KMS-11 (cell line): ENCODE measurements at regions not wholly inside any gene's neighbourhood (a gene's known extent, or its start where the extent isn't known, plus 50 kb on each side); places are given as distances from the start of the nearest gene placed in this dataset.

Source experiments
- H2AFZ ChIP-seq: fragments of 200-600 bp; sonication (generic); 2 replicates; pipeline ENCODE4 v1.6.1; 2016; ENCODE audit warnings: antibody characterized with exemption, mixed run types, low read depth
- H3K27ac ChIP-seq: fragments of 200-600 bp; sonication (generic); 2 replicates; pipeline ENCODE4 v1.6.1; 2016; ENCODE audit warnings: mild to moderate bottlenecking, mixed run types
- H3K27me3 ChIP-seq: fragments of 200-600 bp; sonication (generic); 2 replicates; pipeline ENCODE4 v1.6.1; 2017; ENCODE audit warnings: mild to moderate bottlenecking, low read depth, mixed run types, moderate library complexity; ENCODE audit not compliant: insufficient read depth
- H3K36me3 ChIP-seq: fragments of 200-600 bp; sonication (generic); 2 replicates; pipeline ENCODE4 v1.6.1; 2017; ENCODE audit warnings: mild to moderate bottlenecking, mixed run types; ENCODE audit not compliant: insufficient read depth
- H3K4me1 ChIP-seq: fragments of 200-600 bp; sonication (generic); 2 replicates; pipeline ENCODE4 v1.6.1; 2016; ENCODE audit warnings: mild to moderate bottlenecking, low read depth, mixed run types; ENCODE audit not compliant: poor library complexity, severe bottlenecking
- H3K4me2 ChIP-seq: fragments of 200-600 bp; sonication (generic); 2 replicates; pipeline ENCODE4 v1.7.0; 2016; ENCODE audit warnings: mild to moderate bottlenecking, mixed run types
- H3K4me3 ChIP-seq: fragments of 200-600 bp; sonication (generic); IDR thresholded peaks from 2 replicates; pipeline ENCODE4 v1.6.1; 2017; ENCODE audit warnings: low read depth, low read length, mixed read lengths; ENCODE audit not compliant: insufficient read depth
- H3K79me2 ChIP-seq: fragments of 200-600 bp; sonication (generic); 2 replicates; pipeline ENCODE4 v1.6.1; 2016; ENCODE audit warnings: low read depth, mixed run types; ENCODE audit not compliant: insufficient read depth
- H3K9ac ChIP-seq: fragments of 200-600 bp; sonication (generic); 2 replicates; pipeline ENCODE4 v1.6.1; 2016; ENCODE audit warnings: mild to moderate bottlenecking, mixed run types
- H4K20me1 ChIP-seq: fragments of 200-600 bp; sonication (generic); 2 replicates; pipeline ENCODE4 v1.6.1; 2016; ENCODE audit warnings: mild to moderate bottlenecking, mixed run types; ENCODE audit not compliant: insufficient read depth
- TF ChIP-seq, protein P1 (sequence below): fragments of 200-600 bp; sonication (generic); conservative IDR thresholded peaks from 2 replicates; pipeline ENCODE4 v1.6.1; 2017; ENCODE audit warnings: low read depth, mild to moderate bottlenecking, antibody characterized with exemption, low read length, moderate library complexity, mixed read lengths

- no peak overlapping the region for H3K9ac ChIP-seq
- H3K4me1 ChIP-seq = no peaks in the 10 kb centered on the region
- TF ChIP-seq, protein P1, sequence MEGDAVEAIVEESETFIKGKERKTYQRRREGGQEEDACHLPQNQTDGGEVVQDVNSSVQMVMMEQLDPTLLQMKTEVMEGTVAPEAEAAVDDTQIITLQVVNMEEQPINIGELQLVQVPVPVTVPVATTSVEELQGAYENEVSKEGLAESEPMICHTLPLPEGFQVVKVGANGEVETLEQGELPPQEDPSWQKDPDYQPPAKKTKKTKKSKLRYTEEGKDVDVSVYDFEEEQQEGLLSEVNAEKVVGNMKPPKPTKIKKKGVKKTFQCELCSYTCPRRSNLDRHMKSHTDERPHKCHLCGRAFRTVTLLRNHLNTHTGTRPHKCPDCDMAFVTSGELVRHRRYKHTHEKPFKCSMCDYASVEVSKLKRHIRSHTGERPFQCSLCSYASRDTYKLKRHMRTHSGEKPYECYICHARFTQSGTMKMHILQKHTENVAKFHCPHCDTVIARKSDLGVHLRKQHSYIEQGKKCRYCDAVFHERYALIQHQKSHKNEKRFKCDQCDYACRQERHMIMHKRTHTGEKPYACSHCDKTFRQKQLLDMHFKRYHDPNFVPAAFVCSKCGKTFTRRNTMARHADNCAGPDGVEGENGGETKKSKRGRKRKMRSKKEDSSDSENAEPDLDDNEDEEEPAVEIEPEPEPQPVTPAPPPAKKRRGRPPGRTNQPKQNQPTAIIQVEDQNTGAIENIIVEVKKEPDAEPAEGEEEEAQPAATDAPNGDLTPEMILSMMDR = no peak
- H3K4me3 ChIP-seq = no peak overlapping the region
- H4K20me1 ChIP-seq = no peaks in the 10 kb centered on the region
- no peaks in the 10 kb centered on the region; the same call in 1 of the 2 replicates for H3K36me3 ChIP-seq
- H3K79me2 ChIP-seq = no peaks in the 10 kb centered on the region
- no peak overlapping the region for H3K4me2 ChIP-seq
- H2AFZ ChIP-seq = no peak overlapping the region
- H3K27me3 ChIP-seq = no peaks in the 10 kb centered on the region
- H3K27ac ChIP-seq = no peak overlapping the region
Measured at GRCh38 chr18:22551536-22552151, 133.9 kb upstream of the CTAGE1 start.

DNA sequence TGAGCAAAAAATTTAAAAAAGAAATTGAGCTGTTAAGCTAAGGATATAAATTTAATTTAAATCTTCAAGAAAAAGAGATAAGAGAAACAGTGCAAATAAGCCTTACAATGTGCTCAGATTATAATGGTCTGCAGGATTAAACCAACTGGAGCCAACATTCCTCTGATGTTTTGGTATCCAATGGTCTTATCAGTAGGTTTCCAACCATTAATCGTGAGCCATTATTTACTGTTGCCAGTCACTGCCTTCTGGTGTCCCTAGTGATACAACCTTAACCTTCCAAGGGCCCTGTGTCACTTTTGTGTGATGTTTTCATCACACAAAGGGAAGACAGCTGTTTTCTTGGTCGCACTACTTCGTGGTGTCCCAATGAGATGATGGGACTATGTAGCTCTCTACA lies 134.5 kb upstream of the CTAGE1 start:
- no peak overlapping the region for H3K9ac ChIP-seq
- H3K36me3 ChIP-seq = no peaks in the 10 kb centered on the region; the same call in 1 of the 2 replicates
- no peaks in the 10 kb centered on the region for H4K20me1 ChIP-seq
- H3K4me3 ChIP-seq = no peak overlapping the region
- no peak overlapping the region for H3K4me2 ChIP-seq
- H3K4me1 ChIP-seq = no peaks in the 10 kb centered on the region
- H2AFZ ChIP-seq = no peak overlapping the region
- H3K27ac ChIP-seq = no peak overlapping the region
- no peaks in the 10 kb centered on the region for H3K79me2 ChIP-seq
- H3K27me3 ChIP-seq = no peaks in the 10 kb centered on the region
- TF ChIP-seq, protein P1 = no peak

DNA sequence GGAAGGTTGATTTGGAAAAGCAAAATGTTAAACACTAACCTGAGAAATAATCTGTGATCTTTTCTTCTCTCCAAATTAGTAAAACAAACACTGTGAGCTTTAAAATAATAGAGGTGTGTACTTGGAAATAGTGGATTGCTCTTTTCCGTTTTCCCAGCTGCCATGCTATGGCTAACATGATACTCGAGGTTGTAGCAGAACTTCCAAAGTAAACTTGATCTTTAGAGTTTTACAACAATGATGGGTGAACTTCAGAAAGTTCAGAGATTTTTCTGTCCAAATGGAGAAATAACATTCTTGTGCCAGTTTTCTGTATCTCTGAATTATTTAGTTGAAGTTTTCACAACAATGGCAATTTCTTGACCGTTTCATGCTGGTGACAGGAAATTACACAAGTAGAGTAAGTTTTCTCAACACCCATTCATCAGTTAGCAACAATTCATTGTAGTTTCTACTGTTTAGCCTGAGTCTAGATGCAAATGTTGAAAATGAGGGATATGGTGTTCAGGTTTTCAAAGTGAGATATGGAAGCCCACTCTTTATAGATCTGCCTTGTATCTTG lies 135.3 kb upstream of the CTAGE1 start:
- Histone ChIP-seq H3K4me2 (no peak overlapping the region), H3K4me1 (no peaks in the 10 kb centered on the region), H3K4me3 (no peak overlapping the region), H3K9ac (no peak overlapping the region), H3K79me2 (no peaks in the 10 kb centered on the region), H3K27ac (no peak overlapping the region), H3K27me3 (no peaks in the 10 kb centered on the region), H4K20me1 (no peaks in the 10 kb centered on the region), H2AFZ (no peak overlapping the region), H3K36me3 (no peaks in the 10 kb centered on the region; the same call in 1 of the 2 replicates)
- TF ChIP-seq, protein P1 = no peak

- no peaks in the 10 kb centered on the region for H3K79me2 ChIP-seq
- H3K4me2 ChIP-seq = no peak overlapping the region
- H3K9ac ChIP-seq = no peak overlapping the region
- no peaks in the 10 kb centered on the region for H4K20me1 ChIP-seq
- H3K4me3 ChIP-seq = no peak overlapping the region
- no peaks in the 10 kb centered on the region for H3K4me1 ChIP-seq
- H3K36me3 ChIP-seq = no peaks in the 10 kb centered on the region
- no peak overlapping the region for H3K27ac ChIP-seq
- H2AFZ ChIP-seq = no peak overlapping the region
- TF ChIP-seq, protein P1 = no peak
- H3K27me3 ChIP-seq = no peaks in the 10 kb centered on the region
Measured at GRCh38 chr18:22556222-22557167, 138.8 kb upstream of the CTAGE1 start.
